ENCODE measurements at regions not wholly inside any gene's neighbourhood (a gene's known extent, or its start where the extent isn't known, plus 50 kb on each side); places are given as distances from the start of the nearest gene placed in this dataset.

GRCh38 chr12:24478254-24478653 is 470.6 kb downstream of the BCAT1 start:
- no peaks in the 10 kb centered on the region for H4K20me1 ChIP-seq (replicated peaks; ENCODE audit: control insufficient read depth, insufficient read depth, low read length)
- no peak for TF ChIP-seq ZNF778 (CRISPR knock-in tag; IDR thresholded peaks at IDR 0.05)
- no peak for TF ChIP-seq CHAMP1 (IDR thresholded peaks at IDR 0.05)
- TF ChIP-seq ZNF57 (CRISPR knock-in tag; IDR thresholded peaks at IDR 0.05), result no peak
- TF ChIP-seq NEUROD1 (IDR thresholded peaks at IDR 0.05; ENCODE audit: borderline replicate concordance, low read depth, low read length, partially characterized antibody), result no peak
- TF ChIP-seq RBFOX2 (IDR thresholded peaks at IDR 0.05; ENCODE audit: low read depth, low read length), result no peak
- TF ChIP-seq, protein P1, sequence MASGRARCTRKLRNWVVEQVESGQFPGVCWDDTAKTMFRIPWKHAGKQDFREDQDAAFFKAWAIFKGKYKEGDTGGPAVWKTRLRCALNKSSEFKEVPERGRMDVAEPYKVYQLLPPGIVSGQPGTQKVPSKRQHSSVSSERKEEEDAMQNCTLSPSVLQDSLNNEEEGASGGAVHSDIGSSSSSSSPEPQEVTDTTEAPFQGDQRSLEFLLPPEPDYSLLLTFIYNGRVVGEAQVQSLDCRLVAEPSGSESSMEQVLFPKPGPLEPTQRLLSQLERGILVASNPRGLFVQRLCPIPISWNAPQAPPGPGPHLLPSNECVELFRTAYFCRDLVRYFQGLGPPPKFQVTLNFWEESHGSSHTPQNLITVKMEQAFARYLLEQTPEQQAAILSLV (tag; IDR thresholded peaks at IDR 0.05), result no peak
- TF ChIP-seq FOSL1 (tag; conservative IDR thresholded peaks at IDR 0.05), result no peak
- no peak for TF ChIP-seq FOXJ2 (tag; IDR thresholded peaks at IDR 0.05)
- TF ChIP-seq BRF1 (IDR thresholded peaks at IDR 0.05; ENCODE audit: borderline replicate concordance, extremely low read depth, insufficient read length), result no peak
- TF ChIP-seq ZNF561 (CRISPR knock-in tag; conservative IDR thresholded peaks at IDR 0.05), result no peak
- TF ChIP-seq, protein P2, sequence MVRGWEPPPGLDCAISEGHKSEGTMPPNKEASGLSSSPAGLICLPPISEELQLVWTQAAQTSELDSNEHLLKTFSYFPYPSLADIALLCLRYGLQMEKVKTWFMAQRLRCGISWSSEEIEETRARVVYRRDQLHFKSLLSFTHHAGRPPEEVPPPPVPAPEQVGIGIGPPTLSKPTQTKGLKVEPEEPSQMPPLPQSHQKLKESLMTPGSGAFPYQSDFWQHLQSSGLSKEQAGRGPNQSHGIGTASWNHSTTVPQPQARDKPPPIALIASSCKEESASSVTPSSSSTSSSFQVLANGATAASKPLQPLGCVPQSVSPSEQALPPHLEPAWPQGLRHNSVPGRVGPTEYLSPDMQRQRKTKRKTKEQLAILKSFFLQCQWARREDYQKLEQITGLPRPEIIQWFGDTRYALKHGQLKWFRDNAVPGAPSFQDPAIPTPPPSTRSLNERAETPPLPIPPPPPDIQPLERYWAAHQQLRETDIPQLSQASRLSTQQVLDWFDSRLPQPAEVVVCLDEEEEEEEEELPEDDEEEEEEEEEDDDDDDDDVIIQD (CRISPR knock-in tag; IDR thresholded peaks at IDR 0.05), result no peak
- no peak for TF ChIP-seq ELF1 (tag; IDR thresholded peaks at IDR 0.05)
- TF ChIP-seq RAD51 (IDR thresholded peaks at IDR 0.05; ENCODE audit: borderline replicate concordance, low read depth), result no peak
- H3K9ac ChIP-seq (ENCODE audit: insufficient read depth in 1 of 2, low read depth in 2 of 2, low read length in 2 of 2), result no peak overlapping the region
- ChIA-PET CTCF (ENCODE audit: low intra/inter-chr PET ratio) (no interaction called here), POLR2A (interaction anchor here (1.3 to 1.8 kb wide), 4 partner anchors 9 to 25 kb away, joined by 3 to 6 read pairs (median 4); no protein-coding TSS in a partner anchor)
- no peaks in the 10 kb centered on the region; a peak in 1 of 5 replicates for H3K27me3 ChIP-seq (ENCODE audit: control insufficient read depth in 2 of 2, insufficient read depth in 2 of 2, low read length in 2 of 2)
- no peaks in the 10 kb centered on the region for H3K9me3 ChIP-seq (replicated peaks; ENCODE audit: control insufficient read depth, insufficient read depth, low read depth, low read length)
- H3K4me2 ChIP-seq (ENCODE audit: insufficient read depth, low read length), result no peak overlapping the region
- in situ Hi-C loops (cut with MboI), result no loop called here
- no peaks in the 10 kb centered on the region for H3K9me1 ChIP-seq (ENCODE audit: control insufficient read depth, insufficient read depth, low read length)
- no peaks in the 10 kb centered on the region for H3K36me3 ChIP-seq (ENCODE audit: control insufficient read depth, insufficient read depth, low read length)
- H3K27ac ChIP-seq (ENCODE audit: extremely low read depth, low read depth, low read length), result no peak overlapping the region
- no peaks in the 10 kb centered on the region for H3K79me2 ChIP-seq (ENCODE audit: control insufficient read depth, insufficient read depth, low read length)
- H3K4me1 ChIP-seq (replicated peaks in 1 of 2; ENCODE audit: control insufficient read depth in 2 of 2, insufficient read depth in 2 of 2, low read length in 2 of 2), result no peaks in the 10 kb centered on the region; a peak in 1 of 5 replicates
- ATAC-seq (no peak), FAIRE-seq (no peak), DNase-seq (ENCODE audit: extremely low read depth in 1 of 4, low spot score in 3 of 4) (no peak)
- H3K4me3 ChIP-seq, result no peak overlapping the region
- no TSS peak for BruUV-seq (replicated peaks)
- intact Hi-C loops (cut with micrococcal nuclease), result no loop called here
- 0% methylated on average over 1 of the region's 1 CpG for WGBS (ENCODE audit: insufficient coverage, low coverage, missing lambda C conversion rate)
- H2AFZ ChIP-seq (ENCODE audit: low read depth, low read length), result no peak overlapping the region
